Lung microvascular endothelial cell (primary cell): ENCODE measurements at regions not wholly inside any gene's neighbourhood (a gene's known extent, or its start where the extent isn't known, plus 50 kb on each side); places are given as distances from the start of the nearest gene placed in this dataset.
"Not testable (repeated sequence)": the region's sequence is repeated elsewhere in the genome, so short reads cannot be mapped to it uniquely, and the experiment has no call there.

Source experiments
- DNase-seq, 2 donors: peaks; one replicate each; pipeline versions ENCODE4 v3.0.0 to v3.0.0-alpha.2; 2010; ENCODE audit warnings: low read depth in 2 of 2

GRCh38 chr7:9691286-9691685 is 1257.9 kb downstream of the NXPH1 start:
- no peak for DNase-seq

GRCh38 chr7:9698375-9698774 is 1265.0 kb downstream of the NXPH1 start:
- no peak for DNase-seq

- no peak for DNase-seq
Measured at GRCh38 chr7:9709216-9709615, 1264.5 kb upstream of the PHF14 start.

GRCh38 chr7:9711259-9711918 is 1262.3 kb upstream of the PHF14 start:
- DNase-seq: no peak

GRCh38 chr7:9718071-9718661 is 1255.5 kb upstream of the PHF14 start:
- no peak for DNase-seq

GRCh38 chr7:9719303-9719702 is 1254.4 kb upstream of the PHF14 start:
- DNase-seq: no peak

GRCh38 chr7:9719721-9720120 is 1254.0 kb upstream of the PHF14 start:
- DNase-seq: no peak

- not testable (repeated sequence) for DNase-seq
Measured at GRCh38 chr7:9725940-9726663, 1247.6 kb upstream of the PHF14 start.

- not testable (repeated sequence) for DNase-seq
Measured at GRCh38 chr7:9726811-9727210, 1246.9 kb upstream of the PHF14 start.

GRCh38 chr7:9727467-9727869 is 1246.2 kb upstream of the PHF14 start:
- DNase-seq: not testable (repeated sequence)

GRCh38 chr7:9728014-9728657 is 1245.5 kb upstream of the PHF14 start:
- DNase-seq: not testable (repeated sequence)

GRCh38 chr7:9752033-9752432 is 1221.6 kb upstream of the PHF14 start:
- no peak for DNase-seq

GRCh38 chr7:9761224-9761623 is 1212.4 kb upstream of the PHF14 start:
- no peak for DNase-seq

GRCh38 chr7:9776900-9777299 is 1196.8 kb upstream of the PHF14 start:
- no peak for DNase-seq

GRCh38 chr7:9778367-9778766 is 1195.3 kb upstream of the PHF14 start:
- no peak for DNase-seq

- DNase-seq: no peak
Measured at GRCh38 chr7:9781710-9782109, 1192.0 kb upstream of the PHF14 start.

- DNase-seq: no peak
Measured at GRCh38 chr7:9782275-9782674, 1191.4 kb upstream of the PHF14 start.

GRCh38 chr7:9785211-9785610 is 1188.5 kb upstream of the PHF14 start:
- no peak for DNase-seq

- no peak for DNase-seq
Measured at GRCh38 chr7:9796241-9796640, 1177.4 kb upstream of the PHF14 start.

- no peak for DNase-seq
Measured at GRCh38 chr7:9822458-9823290, 1151.0 kb upstream of the PHF14 start.

- DNase-seq: no peak
Measured at GRCh38 chr7:9835199-9835598, 1138.5 kb upstream of the PHF14 start.
